Epithelial cell of esophagus (primary cell): ENCODE measurements at regions not wholly inside any gene's neighbourhood (a gene's known extent, or its start where the extent isn't known, plus 50 kb on each side); places are given as distances from the start of the nearest gene placed in this dataset.

Source experiments
- DNase-seq: peaks from one replicate; pipeline ENCODE4 v3.0.0; 2010; ENCODE audit warnings: low read depth
- H3K4me3 ChIP-seq: 2 replicates; pipeline ENCODE4 v1.5.1; 2011; ENCODE audit warnings: mild to moderate bottlenecking, low read length, control low read depth
- TF ChIP-seq, protein P1 (sequence below): IDR thresholded peaks from 2 replicates; pipeline ENCODE4 v1.5.1; 2011; ENCODE audit warnings: low read depth, mild to moderate bottlenecking, low read length, control low read depth, inconsistent platforms; ENCODE audit not compliant: insufficient read depth; ENCODE audit errors: missing control alignments

DNA sequence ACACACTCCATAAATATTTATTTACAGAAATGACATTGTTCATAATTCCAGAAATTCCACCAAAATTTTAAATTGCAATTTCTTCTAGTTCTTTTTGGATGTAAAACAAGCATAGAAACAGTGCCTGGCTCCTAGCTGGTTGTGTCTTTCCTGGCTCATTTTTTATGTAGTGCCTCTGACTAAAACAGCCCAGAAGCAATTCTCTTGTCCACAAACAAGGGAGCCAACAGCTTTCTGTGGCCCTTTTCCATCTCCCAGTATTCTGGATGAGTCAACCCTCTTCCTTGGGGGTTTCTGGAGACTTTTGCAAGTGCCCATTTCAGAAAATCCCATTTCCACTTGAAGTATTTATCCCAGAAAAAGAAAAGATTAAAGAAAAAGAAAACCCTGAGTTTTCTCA, 141.4 kb downstream of the PHLDA1 start:
- no peak overlapping the region for H3K4me3 ChIP-seq
- TF ChIP-seq, protein P1, sequence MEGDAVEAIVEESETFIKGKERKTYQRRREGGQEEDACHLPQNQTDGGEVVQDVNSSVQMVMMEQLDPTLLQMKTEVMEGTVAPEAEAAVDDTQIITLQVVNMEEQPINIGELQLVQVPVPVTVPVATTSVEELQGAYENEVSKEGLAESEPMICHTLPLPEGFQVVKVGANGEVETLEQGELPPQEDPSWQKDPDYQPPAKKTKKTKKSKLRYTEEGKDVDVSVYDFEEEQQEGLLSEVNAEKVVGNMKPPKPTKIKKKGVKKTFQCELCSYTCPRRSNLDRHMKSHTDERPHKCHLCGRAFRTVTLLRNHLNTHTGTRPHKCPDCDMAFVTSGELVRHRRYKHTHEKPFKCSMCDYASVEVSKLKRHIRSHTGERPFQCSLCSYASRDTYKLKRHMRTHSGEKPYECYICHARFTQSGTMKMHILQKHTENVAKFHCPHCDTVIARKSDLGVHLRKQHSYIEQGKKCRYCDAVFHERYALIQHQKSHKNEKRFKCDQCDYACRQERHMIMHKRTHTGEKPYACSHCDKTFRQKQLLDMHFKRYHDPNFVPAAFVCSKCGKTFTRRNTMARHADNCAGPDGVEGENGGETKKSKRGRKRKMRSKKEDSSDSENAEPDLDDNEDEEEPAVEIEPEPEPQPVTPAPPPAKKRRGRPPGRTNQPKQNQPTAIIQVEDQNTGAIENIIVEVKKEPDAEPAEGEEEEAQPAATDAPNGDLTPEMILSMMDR, result no peak
- no peak for DNase-seq

DNA sequence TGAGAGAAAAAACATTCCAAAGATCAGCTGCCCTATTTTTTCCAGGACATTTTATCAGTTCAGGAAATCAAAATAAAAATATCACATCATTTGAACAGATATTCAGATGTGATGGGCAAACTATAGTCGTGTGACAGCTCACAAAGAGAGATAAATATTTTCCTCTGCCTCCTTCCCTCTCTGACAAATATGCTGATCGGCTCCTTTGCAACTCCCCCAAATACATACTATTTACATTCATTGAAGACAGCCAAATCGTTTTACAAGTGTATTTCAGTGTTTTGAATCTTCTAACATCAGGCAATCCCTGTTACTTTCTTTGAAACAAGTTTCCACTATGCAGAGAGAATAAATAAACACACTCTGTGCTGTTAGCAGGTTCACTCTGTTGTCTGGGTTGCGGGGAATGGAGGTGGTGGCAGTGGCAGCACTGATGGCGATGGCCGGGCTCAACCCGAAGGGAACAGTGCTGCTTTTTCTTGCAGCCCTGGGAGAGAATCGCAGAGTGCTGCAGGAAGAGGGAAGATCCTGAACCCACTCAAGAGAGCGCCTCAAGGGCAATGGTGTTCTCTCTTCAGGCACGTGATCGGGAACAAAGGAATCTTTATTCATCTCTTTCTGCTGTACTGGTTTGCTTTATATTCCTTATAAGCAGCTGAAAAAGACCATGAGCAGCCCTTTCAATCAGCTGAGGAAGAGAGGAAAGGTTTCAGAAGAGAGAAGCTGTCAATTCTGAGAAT, 142.5 kb downstream of the PHLDA1 start:
- no peak for DNase-seq
- no peak overlapping the region for H3K4me3 ChIP-seq
- TF ChIP-seq, protein P1, result no peak

DNA sequence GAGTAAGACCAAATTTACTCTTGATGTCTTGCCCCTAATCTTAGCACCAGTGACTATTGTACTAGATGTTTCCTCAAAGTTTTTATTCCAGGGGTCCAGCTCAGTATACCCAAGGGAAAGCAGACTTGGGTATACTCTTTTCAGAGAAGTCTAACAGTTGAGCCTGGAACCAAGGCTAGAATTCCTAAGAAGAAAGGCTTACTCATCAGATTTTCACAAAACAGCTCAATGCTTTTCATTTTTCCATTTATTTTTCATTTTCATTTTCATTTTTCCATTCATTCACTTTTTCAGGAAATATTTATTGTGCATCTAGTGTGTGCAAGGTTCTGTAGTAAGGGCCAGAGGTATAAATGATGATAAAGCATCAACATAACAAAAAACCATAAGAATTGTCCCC, 143.2 kb downstream of the PHLDA1 start:
- TF ChIP-seq, protein P1, result no peak
- no peak for DNase-seq
- H3K4me3 ChIP-seq, result no peak overlapping the region

DNA sequence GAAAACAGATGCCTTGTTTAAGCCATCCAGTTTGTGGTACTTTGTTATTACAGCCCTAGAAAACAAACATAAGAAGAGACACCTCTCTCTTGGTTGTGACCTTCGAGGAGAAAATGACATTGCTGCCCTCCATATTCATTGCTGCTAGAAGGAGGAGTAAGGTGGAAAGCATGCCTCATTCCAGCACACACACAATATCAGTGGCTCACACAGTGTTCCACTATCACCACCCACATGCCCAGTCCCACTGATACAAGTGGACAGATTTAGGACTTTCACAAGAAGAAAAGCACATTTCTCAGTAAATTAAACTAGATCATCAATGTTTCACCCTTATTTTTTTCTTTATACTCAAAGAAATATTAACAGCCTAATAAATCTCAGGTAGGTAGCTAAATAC, 143.6 kb downstream of the PHLDA1 start:
- TF ChIP-seq, protein P1, result no peak
- DNase-seq, result no peak
- no peak overlapping the region for H3K4me3 ChIP-seq

DNA sequence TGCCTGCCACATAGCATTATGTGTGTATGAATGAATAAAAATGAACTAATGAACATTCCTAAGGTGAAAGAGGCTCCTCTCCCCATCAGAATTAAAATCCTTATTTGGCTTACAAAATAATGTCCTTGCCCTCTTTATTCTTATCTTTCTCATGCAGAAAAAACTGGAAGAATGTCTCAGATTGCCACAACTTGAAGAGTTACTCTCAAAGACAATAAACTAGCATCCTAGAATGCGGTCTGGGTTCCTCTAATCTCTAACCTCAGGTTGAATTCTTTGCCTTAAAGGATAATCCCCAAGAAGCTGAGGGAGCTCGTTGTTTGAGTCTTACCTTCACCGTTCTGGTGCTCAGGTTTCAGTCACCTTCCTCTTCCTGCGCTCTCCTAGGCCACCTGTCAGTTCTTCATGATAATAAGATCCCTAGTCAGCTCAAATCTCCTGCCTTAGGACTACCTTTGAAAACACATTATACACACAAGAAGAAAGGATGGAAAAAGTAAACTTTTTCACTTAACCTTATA, 147.1 kb downstream of the PHLDA1 start:
- TF ChIP-seq, protein P1, result no peak
- no peak overlapping the region for H3K4me3 ChIP-seq
- DNase-seq, result no peak

DNA sequence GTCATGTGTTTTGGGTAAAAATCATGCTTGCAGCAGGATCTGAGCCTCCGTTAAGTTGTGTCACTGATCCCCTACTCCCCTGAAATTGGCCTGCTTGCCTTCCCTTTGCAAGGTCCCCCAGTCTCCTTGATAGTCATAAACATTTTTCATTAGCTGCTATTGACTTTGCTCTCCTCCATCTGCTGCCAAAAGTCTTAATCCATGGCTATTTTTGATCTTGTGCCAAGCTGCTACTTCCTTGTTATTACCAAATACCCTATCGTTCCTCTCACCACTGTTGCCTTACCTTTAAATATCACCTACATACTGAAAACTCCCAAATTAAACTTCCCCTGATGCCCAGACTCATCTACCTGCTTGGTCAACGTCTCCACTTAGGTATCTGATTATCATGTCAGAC, 148.3 kb downstream of the PHLDA1 start:
- TF ChIP-seq, protein P1, result no peak
- H3K4me3 ChIP-seq, result no peak overlapping the region
- peak; percentile 31 for DNase-seq

DNA sequence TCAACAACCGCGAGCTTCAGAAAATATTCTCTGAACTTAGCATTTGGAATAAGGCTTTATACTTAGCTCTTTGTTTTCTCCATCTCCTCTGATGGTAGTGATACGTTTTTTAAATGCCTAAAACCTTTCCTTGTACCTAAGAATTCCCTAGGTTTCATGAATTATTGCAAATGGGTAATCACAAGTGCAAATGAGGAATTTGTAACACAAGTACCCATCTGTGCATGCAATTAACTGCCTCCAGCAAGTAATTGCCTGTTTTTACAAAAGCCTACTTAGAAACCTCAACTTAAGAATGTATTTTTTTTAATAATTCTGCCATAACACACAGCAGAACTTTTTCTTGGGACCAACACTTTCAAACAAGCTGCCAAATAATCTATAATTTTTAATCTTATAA, 149.2 kb downstream of the PHLDA1 start:
- H3K4me3 ChIP-seq, result no peak overlapping the region
- no peak for DNase-seq
- TF ChIP-seq, protein P1, result no peak
